ENCODE measurements at regions not wholly inside any gene's neighbourhood (a gene's known extent, or its start where the extent isn't known, plus 50 kb on each side); places are given as distances from the start of the nearest gene placed in this dataset.

- no peak for TF ChIP-seq CTCF (IDR thresholded peaks at IDR 0.05)
- no peak for TF ChIP-seq POLR2A (IDR thresholded peaks at IDR 0.05)
Observed at GRCh38 chr2:59354498-59354897, 1113.4 kb upstream of the FANCL start.
